Keratinocyte (primary cell): ENCODE measurements at regions not wholly inside any gene's neighbourhood (a gene's known extent, or its start where the extent isn't known, plus 50 kb on each side); places are given as distances from the start of the nearest gene placed in this dataset.

ENCODE experiments used
- DNase-seq: peaks from one replicate; pipeline ENCODE4 v3.0.0-alpha.2; 2011; ENCODE audit warnings: low read depth, missing footprints, low spot score
- FAIRE-seq: peaks from 2 replicates; lab custom pipeline; 2011; peaks lifted over from hg19 to GRCh38; lab: Jason Lieb, UNC
- H2AFZ ChIP-seq: 2 replicates; pipeline ENCODE4 v1.6.0; 2012; ENCODE audit warnings: low read length, control low read depth, inconsistent platforms; ENCODE audit not compliant: control insufficient read depth
- H3K27ac ChIP-seq: 2 replicates; pipeline ENCODE4 v1.5.1; 2011; ENCODE audit warnings: low read length; ENCODE audit not compliant: control insufficient read depth, insufficient read depth
- H3K27me3 ChIP-seq: 3 replicates; pipeline ENCODE4 v1.6.0; 2011; ENCODE audit warnings: low read length; ENCODE audit not compliant: control insufficient read depth, insufficient read depth; ENCODE audit errors: extremely low read depth
- H3K36me3 ChIP-seq, 2 experiments: 2 replicates in 1 of 2; 3 replicates in 1 of 2; pipeline ENCODE4 v1.5.1; 2011; ENCODE audit warnings: low read length in 2 of 2, mild to moderate bottlenecking in 1 of 2; ENCODE audit not compliant: control insufficient read depth in 2 of 2, insufficient read depth in 2 of 2; ENCODE audit errors: extremely low read depth in 1 of 2
- H3K4me1 ChIP-seq: 3 replicates; pipeline ENCODE4 v1.5.1; 2011; ENCODE audit warnings: low read length; ENCODE audit not compliant: control insufficient read depth, insufficient read depth; ENCODE audit errors: extremely low read depth
- H3K4me2 ChIP-seq: 3 replicates; pipeline ENCODE4 v1.6.0; 2011; ENCODE audit warnings: low read depth, low read length; ENCODE audit not compliant: control insufficient read depth, insufficient read depth; ENCODE audit errors: extremely low read depth
- H3K4me3 ChIP-seq, 3 experiments: fragments of 200-600 bp in 1 of 3; sonication (generic) in 1 of 3; 2 replicates in 2 of 3; 3 replicates in 1 of 3; pipeline ENCODE4 v1.5.1; 2011 to 2016; ENCODE audit warnings: low read length in 3 of 3, mild to moderate bottlenecking in 3 of 3, control low read depth in 2 of 3, inconsistent platforms in 1 of 3, low read depth in 1 of 3, mixed read lengths in 1 of 3, mixed run types in 1 of 3, moderate library complexity in 1 of 3; ENCODE audit not compliant: control insufficient read depth in 2 of 3, insufficient read depth in 2 of 3; ENCODE audit errors: extremely low read depth in 1 of 3
- H3K79me2 ChIP-seq: 2 replicates; pipeline ENCODE4 v1.6.0; 2012; ENCODE audit warnings: low read length; ENCODE audit not compliant: control insufficient read depth, insufficient read depth
- H3K9ac ChIP-seq: 3 replicates; pipeline ENCODE4 v1.6.0; 2011; ENCODE audit warnings: low read length; ENCODE audit not compliant: control insufficient read depth, insufficient read depth; ENCODE audit errors: extremely low read depth
- H3K9me1 ChIP-seq: 3 replicates; pipeline ENCODE4 v1.6.0; 2011; ENCODE audit warnings: low read length; ENCODE audit not compliant: control insufficient read depth, insufficient read depth; ENCODE audit errors: extremely low read depth
- H3K9me3 ChIP-seq: 2 replicates; pipeline ENCODE4 v1.5.1; 2012; ENCODE audit warnings: low read depth, low read length; ENCODE audit not compliant: control insufficient read depth
- H4K20me1 ChIP-seq: 3 replicates; pipeline ENCODE4 v1.6.0; 2011; ENCODE audit warnings: low read length; ENCODE audit not compliant: control insufficient read depth, insufficient read depth; ENCODE audit errors: extremely low read depth
- EZH2 ChIP-seq: IDR thresholded peaks from one replicate; pipeline ENCODE4 v1.6.1; 2012; ENCODE audit warnings: inconsistent platforms, mild to moderate bottlenecking, low read length, moderate library complexity
- dilution Hi-C: fragments of 300-500 bp; cut with MboI; formaldehyde crosslinking; loops from one replicate; pipeline ENCODE4 v1.7.0; 2020; ENCODE audit warnings: low sequenced_read_pairs; ENCODE audit not compliant: extremely low pct_ligation_motif_present
- TF ChIP-seq, protein P1 (sequence below), 3 experiments: IDR thresholded peaks in 1 of 3; conservative IDR thresholded peaks in 1 of 3; optimal IDR thresholded peaks in 1 of 3; 2 replicates in 2 of 3; 3 replicates in 1 of 3; pipeline versions ENCODE3 to v1.5.1; 2011; ENCODE audit warnings: low read length in 3 of 3, mild to moderate bottlenecking in 3 of 3, moderate library complexity in 2 of 3, control low read depth in 1 of 3, inconsistent platforms in 1 of 3; ENCODE audit not compliant: insufficient read depth in 2 of 3; ENCODE audit errors: extremely low read depth in 1 of 3

DNA sequence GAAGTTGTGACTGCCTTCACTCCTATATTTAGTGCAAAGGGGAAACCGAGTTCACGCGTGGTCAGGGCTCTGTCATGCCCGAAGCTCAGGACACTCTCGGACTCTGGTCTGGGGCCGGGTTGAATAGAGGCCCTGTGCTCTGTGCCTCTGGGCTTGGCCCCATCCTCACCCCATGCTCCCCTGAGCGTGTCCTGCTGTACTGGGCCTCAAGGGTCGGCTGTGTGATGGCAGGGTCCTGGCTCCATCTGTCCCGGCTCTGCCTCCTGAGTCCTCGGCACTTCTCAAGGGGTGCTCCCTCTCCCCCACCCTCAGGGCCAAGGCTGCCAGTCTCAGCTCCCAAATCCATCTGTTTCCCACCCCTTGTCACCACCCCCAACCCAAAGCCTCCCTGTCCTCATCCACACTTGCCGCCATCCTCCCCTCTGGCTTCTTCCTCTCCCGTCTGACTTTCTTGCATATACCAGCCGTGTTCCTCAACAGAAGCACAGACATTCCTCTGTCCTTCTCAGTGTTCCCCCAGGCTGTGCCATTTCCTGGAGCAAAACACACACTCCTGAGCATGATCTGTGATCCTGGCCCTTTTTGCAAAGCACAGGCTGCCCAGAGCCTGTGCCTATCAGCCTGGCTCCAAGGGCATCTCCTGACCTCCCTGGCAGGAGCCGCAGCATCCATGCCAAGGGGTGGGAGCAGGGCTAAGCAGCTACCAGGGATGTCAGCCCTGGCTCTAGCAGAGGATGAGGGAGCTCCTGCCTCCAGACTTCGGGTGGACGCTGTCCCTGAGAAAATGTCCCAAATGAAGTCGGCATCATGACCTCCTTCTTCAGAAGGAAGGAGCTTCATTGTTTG lies 64.2 kb upstream of the OTOS start:
- DNase-seq (no peak), FAIRE-seq (no peak)
- Histone ChIP-seq H3K36me3 (no peaks in the 10 kb centered on the region), H3K4me1 (peaks cover 13% of the 10 kb centered on the region), H3K27ac (no peak overlapping the region), H3K79me2 (no peaks in the 10 kb centered on the region), H4K20me1 (no peaks in the 10 kb centered on the region), H3K9ac (no peak overlapping the region), H3K4me3 (no peak overlapping the region), H2AFZ (no peak overlapping the region), H3K4me2 (no peak overlapping the region), H3K9me1 (no peaks in the 10 kb centered on the region), H3K27me3 (peaks cover 71% of the 10 kb centered on the region), H3K9me3 (peaks cover 4% of the 10 kb centered on the region)
- dilution Hi-C loops, result no loop called here
- TF ChIP-seq EZH2, result no peak
- TF ChIP-seq, protein P1, sequence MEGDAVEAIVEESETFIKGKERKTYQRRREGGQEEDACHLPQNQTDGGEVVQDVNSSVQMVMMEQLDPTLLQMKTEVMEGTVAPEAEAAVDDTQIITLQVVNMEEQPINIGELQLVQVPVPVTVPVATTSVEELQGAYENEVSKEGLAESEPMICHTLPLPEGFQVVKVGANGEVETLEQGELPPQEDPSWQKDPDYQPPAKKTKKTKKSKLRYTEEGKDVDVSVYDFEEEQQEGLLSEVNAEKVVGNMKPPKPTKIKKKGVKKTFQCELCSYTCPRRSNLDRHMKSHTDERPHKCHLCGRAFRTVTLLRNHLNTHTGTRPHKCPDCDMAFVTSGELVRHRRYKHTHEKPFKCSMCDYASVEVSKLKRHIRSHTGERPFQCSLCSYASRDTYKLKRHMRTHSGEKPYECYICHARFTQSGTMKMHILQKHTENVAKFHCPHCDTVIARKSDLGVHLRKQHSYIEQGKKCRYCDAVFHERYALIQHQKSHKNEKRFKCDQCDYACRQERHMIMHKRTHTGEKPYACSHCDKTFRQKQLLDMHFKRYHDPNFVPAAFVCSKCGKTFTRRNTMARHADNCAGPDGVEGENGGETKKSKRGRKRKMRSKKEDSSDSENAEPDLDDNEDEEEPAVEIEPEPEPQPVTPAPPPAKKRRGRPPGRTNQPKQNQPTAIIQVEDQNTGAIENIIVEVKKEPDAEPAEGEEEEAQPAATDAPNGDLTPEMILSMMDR (optimal IDR thresholded peaks at IDR 0.05 in 1 of 3, IDR thresholded peaks at IDR 0.05 in 1 of 3, conservative IDR thresholded peaks at IDR 0.05 in 1 of 3; ENCODE audit: extremely low read depth in 1 of 3, insufficient read depth in 2 of 3, low read length in 3 of 3), result no peak

DNA sequence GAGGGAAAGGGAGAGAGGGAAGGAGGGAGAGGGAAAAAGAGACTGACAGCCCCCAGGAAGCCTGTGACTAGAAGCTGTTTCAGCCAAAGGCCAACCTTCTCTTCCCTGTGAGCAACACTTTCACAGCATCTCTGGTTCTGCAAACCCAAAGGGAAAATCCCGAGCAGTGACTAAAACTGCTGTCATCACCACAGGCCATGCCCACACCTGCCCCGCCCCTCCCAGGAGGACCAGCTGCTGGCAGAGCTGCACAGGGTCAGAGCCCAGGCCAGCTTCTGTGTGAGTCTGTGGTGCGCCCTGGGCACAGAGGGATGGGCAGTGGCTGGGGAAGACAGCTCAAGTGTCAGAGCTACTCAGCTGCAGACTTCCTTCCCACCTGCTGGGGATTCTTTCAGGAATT lies 64.9 kb upstream of the OTOS start:
- Histone ChIP-seq H3K27ac (no peak overlapping the region), H4K20me1 (no peaks in the 10 kb centered on the region), H3K9me1 (no peaks in the 10 kb centered on the region), H3K4me2 (no peak overlapping the region), H3K9me3 (peaks cover 4% of the 10 kb centered on the region), H3K79me2 (no peaks in the 10 kb centered on the region), H3K4me3 (no peak overlapping the region), H2AFZ (no peak overlapping the region), H3K27me3 (peaks cover 71% of the 10 kb centered on the region), H3K9ac (no peak overlapping the region), H3K36me3 (no peaks in the 10 kb centered on the region), H3K4me1 (peaks cover 13% of the 10 kb centered on the region)
- peak; percentile 91 for FAIRE-seq
- dilution Hi-C loops, result no loop called here
- TF ChIP-seq EZH2, result no peak
- TF ChIP-seq, protein P1 (optimal IDR thresholded peaks at IDR 0.05 in 1 of 3, IDR thresholded peaks at IDR 0.05 in 1 of 3, conservative IDR thresholded peaks at IDR 0.05 in 1 of 3; ENCODE audit: extremely low read depth in 1 of 3, insufficient read depth in 2 of 3, low read length in 3 of 3), result no peak
- peak; percentile 72 for DNase-seq
